OCI-M1 (cell line): ENCODE measurements at regions not wholly inside any gene's neighbourhood (a gene's known extent, or its start where the extent isn't known, plus 50 kb on each side); places are given as distances from the start of the nearest gene placed in this dataset.
A peak's percentile ranks its signal among the peaks of the same experiment; 100 is the strongest.
"Not testable (repeated sequence)": the region's sequence is repeated elsewhere in the genome, so short reads cannot be mapped to it uniquely, and the experiment has no call there.

Source experiments
- DNase-seq: peaks from one replicate; lab custom pipeline; 2025; lab: John Stamatoyannopoulos, UW

DNA sequence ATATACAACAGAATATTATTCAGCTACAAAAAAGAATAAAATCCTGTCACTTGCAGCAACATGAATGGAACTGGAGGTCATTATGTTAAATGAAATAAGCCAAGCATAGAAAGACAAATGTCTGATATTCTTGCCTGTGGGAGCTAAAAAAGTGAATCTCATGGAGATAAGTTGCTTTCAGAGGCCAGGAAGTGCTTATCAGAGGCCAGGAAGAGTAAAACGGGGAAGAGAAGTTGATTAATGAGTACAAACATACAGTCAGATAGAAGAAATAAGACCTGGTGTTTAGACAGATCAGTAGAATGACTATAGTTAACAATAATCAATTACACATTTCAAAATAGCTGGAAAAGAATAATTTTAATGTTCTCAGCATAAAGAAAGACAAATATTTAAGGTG lies 54.4 kb upstream of the CPHXL start:
- DNase-seq: peak; percentile 28

DNA sequence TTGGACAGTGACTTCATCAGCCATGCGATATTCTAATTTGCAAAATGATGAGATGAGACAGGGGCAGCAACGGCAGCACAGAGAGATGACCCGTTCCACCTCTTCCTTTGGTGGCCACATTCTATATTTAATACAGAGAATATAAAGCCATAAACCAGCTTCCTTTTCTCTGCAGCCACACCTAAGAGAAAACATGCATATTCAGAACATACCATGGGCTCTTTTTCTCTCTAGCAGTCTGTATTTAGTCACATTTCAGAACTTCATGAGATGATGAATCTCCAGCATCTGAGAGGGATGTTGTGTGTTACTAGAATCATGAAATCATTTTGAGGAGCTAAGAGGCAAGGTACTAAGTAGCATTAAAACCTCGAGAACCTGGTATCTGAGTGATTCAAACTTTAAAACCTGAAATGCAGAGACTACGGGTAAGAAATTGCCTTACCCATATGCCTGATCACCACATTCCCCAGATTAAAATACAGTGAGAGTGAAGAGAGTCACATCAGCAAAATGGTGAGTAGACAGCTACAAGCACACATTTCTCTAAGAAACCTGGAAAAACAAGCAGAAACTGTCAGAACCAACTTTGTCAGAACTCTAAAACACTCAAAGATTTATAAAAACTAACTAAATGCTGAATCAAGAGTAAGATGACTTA lies 55.5 kb upstream of the CPHXL start:
- DNase-seq: no peak

DNA sequence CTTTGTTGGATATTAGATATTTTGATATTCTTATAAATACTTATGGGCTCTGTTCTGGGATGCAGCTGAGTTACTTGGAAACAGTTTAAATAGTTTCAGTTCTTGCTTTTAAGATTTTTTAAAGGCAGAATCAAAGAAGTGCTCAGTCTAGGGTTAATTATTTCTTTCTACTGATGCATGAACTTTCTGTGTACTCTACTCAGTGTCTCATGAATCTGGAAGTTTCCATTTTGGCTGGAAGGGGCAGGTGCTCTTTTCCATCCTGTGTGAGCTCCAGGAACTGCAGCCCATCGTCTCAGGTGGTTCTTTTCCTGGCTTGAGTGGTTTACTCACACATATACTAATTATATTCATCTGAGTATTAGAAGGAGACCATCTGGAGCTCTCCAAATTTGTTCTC lies 61.1 kb upstream of the CPHXL start:
- DNase-seq: no peak

DNA sequence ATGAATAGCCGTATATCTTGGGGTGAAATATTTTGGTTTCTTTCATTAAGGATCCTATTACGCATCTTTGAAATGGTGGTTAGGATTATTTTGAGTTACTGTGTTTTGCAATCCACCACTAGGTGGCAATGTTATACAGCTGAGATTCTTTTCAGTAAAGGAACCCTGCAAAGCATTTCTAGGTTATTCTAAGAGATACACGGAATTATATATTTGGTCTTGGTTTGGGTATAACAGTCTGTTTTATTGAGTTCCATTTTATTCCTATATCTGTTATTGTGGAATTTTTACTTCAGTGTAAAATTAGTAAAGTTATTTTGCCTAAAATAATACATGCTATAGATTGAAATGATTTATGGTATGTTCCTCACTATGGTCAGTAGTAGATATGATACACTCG lies 62.9 kb upstream of the CPHXL start:
- DNase-seq: peak; percentile 74

DNA sequence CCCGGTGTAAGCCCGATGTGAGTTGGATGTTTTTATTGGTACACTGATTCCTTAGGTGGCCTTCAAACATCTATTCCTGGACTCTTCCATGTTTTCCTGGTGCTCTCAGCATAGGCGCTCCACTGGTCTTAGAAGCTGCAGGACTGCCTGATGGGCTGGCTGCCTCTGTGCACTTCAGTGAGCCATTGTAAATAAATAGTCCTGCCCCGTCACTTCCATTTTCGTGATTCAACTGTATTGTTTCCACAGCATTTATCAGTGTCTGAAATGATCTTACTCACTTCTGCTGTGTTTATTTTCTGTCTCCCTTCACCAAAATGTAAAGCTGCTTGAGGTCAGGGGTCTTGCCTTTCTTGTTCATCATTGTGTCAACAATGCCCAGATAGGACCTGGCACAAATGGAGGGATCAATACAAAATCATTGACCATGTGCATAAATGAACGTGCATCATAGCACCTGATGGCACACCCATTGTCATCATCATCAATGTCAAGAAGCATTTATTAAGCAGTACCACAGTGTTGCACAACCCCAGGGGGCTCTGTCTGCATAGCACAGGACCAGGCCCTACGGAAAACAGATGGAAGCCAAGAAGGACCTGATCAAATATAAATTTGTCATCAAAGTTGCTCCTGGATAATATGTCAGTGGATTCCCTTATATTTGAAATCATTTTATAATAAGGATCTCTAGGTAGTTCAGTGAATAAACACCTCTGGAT lies 66.6 kb upstream of the CPHXL start:
- DNase-seq: no peak

DNA sequence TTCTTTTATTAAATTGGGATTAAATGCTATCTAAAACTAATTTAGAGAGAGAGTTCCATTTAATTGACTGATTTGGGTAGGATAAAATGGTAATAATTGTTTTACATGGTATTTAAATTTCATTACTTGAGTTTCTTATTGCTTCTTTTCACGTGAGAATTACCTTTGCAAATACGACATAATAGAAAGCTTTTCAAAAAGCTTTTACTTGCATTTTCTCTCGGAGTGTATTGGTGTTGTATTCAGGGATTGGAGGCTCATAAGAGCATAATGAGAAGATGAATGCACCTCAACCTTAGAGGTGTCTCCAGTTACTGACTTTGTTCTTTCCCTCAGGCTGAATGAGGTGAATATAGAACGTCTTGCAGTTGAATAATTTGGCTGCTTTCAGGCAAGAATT lies 67.4 kb upstream of the CPHXL start:
- DNase-seq: no peak

DNA sequence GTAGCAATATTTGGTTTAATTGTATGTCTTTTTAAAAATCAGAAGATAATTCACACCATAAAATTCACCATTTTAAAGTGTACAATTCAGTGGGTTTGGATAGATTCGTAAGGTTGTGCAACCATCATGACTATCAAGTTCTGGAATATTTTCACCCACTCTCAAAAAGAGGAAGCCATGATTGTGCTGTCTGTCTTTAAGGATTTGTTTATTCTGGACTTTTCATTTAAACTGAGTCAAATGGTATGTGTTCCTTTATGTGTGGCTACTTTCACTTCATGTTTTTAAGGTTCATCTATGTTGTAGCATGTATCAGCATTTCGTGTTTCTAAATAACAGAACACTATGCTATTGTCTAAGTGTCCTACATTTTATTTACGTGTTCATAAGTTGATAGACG lies 68.1 kb upstream of the CPHXL start:
- peak; percentile 58 for DNase-seq

DNA sequence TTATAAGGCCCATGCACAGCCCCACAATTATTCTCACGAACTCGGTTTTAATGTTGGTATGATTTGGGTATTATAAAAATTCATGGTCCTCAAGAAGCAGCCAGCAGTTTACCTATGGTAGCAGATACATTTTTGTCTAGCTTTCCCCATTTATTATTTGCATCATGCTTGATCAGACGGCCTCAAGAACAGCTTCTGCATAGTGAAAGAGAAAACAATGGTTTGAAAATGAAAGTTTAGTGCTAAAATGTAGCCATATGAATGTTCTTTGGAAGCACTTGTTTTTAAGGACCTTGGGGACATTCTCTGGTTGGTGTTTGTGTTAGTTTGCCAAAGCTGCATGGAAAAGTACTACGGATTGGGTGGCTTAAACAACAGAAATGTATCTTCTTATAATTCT lies 72.4 kb upstream of the CPHXL start:
- DNase-seq: no peak

DNA sequence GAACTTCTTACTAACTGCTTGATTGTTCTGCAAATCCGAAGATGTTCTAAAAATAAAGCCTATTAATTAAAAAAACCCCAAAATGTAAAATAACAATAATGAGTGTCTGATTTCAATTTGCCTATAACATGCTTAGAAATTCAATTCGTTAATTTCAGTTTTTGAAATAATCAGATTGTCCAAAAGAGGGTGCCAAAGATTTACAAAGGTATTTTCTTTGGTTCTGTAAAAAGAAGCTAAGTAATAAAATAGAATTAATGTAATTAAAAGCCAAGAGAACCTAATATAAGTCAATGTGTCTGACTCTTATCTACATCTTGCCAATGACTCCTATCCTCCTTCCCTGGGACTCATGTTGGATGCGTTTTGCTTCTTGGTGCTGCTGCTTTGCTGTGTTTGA lies 75.0 kb upstream of the CPHXL start:
- DNase-seq: peak; percentile 33

DNA sequence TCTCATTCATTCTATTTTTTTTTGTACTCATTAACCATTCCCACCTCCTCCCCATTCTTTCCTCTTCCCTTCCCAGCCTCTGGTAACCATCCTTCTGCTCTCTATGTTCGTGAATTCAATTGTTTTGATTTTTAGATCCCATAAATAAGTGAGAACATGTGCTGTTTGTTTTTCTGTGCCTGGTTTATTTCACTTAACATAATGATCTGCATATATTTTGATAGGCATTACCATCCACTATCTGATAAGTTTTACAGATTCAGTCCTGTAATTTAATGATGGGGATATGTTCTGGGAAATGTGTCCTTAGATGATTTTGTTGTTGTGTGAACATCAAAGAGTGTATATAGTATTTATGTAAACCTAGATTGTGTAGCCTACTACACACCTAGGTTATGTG lies 77.5 kb upstream of the CPHXL start:
- DNase-seq: no peak

DNA sequence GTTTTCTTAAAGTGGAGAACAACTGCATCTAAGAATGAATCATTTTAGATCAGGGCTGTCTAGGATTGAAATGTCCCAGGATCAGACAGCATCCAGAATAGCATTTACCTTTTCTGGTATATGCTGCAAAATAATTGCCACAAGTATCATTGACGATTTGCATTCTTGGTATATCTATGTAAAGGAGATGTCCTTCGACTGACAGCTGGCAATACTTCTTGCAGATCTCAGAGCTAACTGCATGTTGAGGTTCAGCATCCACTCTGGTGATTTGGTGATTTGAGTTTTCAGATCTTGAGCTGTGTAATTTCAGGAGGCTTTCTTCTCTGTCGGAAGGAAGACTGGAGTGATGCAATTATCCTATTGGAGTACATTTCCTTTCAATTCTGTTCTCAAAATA lies 78.1 kb upstream of the CPHXL start:
- no peak for DNase-seq

DNA sequence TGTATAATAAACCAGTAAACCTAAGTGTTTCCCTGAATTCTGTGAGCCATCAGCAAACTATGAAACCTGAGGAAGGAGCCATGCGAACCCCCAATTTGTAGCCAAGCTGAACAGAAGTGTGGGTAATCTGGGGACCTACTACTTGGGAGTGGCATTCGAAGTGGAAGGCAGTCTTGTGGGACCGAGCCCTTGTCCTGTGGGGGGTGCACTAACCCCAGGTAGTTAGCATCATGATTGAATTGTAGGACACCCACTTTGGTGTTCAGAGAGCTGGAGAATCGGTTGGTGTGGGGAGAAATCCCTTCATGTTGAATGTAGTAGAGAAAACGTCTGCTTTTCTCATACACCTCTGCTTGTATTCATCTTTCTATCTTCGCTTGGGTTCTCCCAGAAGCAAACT lies 79.7 kb upstream of the CPHXL start:
- no peak for DNase-seq

DNA sequence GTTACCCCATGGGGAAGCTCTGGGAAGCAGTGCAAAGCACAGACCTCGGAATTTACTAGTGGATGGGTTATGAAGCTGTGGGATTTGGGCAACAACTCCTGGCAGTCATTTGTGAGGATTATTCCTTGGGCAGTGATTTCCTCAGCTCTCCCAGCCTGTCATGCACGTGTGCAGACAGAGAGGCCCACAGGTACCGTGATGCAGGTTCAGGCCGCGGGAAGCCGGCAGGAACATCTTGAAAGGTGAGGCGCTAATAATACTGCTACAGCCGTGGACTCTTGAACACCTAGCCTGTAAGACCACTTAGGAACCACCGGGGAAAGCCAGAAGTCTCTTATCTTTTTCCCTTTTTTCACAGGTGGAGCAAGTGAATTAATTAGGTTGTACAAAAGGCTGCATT lies 80.2 kb upstream of the CPHXL start:
- no peak for DNase-seq

DNA sequence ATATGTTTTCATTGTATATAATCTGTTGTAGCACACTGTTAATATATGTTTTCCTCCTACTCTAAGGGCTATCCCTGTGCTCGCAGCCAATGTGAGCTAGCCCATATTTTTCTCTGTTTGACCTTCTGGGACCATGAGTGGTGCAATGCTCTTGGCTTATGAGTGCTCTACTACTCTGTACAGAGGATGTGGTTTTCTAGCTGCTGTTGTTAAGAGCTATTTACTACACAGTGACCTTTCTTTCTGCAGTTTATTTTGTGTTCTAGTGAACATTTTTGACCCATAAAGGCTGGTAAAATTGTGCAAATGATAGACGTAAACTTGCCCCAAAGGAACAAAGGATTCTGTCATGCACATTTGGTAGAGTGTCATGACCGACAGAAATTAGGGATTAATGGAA lies 84.1 kb upstream of the CPHXL start:
- DNase-seq: no peak

DNA sequence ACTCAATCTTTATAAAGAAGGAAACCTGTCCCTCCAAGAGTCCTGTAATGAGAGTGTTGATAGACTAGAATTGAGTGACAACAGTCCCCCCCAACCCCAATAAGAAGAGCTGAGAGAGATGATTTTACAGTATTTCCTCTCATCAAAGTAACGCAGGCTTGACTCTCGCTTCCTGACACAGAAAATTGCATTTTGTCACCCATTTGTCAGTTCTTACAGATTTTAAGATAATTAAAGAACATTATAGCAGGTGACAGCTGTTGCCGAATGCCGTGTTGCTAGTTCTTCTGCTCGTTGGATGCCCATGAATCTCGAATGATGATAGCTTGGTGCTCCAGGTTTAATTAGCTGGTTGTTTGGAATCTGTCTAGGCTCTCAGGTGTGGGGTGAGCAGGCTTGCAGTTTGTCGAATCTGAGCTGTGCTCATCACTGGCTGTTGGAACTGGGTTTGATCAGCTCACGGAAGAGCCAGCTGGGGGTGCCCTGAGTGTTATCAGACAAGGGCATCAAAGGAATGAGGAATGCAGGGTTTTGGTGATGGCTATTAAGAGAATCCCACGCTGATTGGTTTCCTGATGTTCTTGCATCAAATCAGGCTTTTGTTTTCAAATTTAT lies 84.8 kb upstream of the CPHXL start:
- DNase-seq: no peak

DNA sequence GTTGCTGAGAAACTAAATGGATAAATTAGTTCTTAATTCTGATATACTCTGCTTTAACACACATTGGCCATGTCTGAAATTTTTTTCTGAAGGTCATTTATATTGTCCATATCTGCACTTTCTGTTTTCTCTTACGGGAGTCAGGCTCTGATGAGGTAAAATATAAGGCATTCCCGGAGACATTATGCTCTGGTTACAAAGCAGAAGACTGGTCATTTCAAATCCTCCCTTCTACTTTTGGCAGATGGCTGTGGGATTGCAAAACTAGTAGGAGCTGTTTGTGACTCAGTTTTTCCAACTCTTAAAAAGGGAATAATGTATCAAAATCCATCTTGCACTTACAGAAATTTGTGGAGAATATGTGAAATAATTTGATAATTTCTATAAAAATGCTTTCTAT lies 92.2 kb upstream of the CPHXL start:
- DNase-seq: no peak

DNA sequence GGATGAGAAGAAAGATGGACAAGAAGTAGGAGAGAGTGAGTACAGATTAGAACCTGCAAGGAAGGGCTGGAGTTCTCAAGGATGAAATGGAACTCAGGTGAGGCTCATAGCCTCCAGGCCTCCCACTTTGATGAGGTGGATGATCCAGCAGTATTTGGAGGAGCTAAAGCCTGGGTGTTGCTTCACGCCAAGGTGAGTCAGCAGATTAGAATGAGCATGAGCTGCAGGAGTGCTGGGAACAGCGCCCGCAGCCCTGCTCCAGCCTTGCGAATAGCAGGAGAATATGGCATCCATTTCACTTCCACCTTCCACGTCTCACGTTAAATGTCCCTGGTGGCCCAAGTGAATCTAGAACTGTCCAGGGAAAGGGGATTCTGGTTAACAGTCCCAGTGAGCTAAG lies 94.4 kb upstream of the CPHXL start:
- DNase-seq: peak; percentile 11

DNA sequence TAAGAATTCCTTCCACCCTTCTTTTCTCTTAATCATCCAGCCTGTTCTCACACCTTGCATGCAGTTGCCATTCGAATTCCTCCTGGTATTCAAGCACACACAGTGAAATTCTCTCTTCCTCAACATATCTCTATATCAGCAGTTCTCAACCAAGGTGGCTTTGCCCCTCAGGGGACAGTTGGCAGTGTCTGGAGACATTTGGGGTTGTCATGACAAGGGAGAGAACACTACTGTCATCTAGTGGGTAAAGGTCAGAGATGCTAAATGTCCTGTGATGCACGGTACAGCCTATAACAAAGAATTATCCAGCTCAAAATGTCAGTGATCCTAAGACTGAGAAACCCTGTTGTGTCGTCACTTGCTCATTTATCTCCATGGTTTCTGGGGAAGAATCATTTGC lies 94.8 kb upstream of the CPHXL start:
- peak; percentile 7 for DNase-seq

DNA sequence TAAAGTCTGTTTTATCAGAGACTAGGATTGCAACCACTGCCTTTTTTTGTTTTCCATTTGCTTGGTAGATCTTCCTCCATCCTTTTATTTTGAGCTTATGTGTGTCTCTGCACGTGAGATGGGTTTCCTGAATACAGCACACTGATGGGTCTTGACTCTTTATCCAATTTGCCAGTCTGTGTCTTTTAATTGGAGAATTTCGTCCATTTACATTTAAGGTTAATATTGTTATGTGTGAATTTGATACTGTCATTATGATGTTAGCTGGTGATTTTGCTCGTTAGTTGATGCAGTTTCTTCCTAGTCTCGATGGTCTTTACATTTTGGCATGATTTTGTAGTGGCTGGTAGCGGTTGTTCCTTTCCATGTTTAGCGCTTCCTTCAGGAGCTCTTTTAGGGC lies 99.5 kb upstream of the CPHXL start:
- not testable (repeated sequence) for DNase-seq

DNA sequence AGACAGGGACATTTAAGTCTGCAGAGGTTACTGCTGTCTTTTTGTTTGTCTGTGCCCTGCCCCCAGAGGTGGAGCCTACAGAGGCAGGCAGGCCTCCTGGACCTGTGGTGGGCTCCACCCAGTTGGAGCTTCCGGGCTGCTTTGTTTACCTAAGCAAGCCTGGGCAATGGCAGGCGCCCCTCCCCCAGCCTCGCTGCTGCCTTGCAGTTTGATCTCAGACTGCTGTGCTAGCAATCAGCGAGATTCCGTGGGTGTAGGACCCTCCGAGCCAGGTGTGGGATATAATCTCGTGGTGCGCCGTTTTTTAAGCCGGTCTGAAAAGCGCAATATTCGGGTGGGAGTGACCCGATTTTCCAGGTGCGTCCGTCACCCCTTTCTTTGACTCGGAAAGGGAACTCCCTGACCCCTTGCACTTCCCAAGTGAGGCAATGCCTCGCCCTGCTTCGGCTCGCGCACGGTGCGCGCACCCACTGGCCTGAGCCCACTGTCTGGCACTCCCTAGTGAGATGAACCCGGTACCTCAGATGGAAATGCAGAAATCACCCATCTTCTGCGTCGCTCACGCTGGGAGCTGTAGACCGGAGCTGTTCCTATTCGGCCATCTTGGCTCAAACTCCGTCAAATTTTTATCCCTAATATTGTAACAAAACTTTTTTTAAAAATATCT lies 101.2 kb upstream of the CPHXL start:
- DNase-seq: not testable (repeated sequence)

DNA sequence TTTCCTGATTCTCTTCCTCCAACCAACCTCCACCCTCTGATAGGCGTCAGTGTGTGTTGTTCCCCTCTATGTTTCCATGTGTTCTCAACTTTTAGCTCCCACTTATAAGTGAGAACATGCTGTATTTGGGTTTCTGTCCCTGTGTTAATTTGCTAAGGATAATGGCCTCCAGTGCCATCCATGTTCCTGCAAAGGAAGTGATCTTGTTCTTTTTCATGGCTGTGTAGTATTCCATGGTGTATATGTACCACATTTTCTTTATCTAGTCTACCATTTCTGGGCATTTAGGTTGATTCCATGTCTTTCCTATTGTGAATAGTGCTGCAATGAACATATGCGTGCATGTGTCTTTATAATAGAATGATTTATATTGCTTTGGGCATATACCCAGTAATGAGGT lies 107.1 kb upstream of the CPHXL start:
- not testable (repeated sequence) for DNase-seq

DNA sequence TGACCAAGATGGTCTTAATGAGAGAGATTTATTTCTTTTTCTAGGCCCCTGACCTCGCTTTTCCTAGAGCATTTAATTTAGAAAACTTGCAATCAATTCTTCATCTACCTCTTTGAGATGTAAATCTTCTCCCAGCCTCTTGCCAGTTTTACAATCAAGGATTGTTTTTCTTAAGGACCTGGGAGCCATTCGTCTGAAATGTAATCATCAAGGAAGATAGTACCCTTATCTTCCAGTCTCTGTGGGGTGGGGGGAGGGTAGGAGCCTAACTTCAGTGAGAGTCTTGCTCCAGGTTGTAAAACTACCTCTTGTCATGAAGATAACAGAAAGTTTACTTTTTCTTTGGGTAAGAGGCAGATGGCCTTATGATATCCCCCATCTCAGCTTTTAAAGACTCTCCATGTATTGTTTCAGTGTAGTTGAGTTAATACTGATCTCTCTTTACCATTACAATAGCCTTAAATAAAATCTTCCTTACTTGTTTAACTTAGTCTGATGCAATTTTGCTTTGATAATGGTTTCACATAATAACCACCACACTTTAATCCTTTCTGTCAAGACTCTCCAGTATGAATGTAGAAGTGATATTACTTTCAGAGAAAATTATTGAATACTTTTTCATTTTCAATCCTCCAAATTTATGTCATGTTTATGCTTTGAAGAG lies 110.2 kb upstream of the CPHXL start:
- DNase-seq: no peak

DNA sequence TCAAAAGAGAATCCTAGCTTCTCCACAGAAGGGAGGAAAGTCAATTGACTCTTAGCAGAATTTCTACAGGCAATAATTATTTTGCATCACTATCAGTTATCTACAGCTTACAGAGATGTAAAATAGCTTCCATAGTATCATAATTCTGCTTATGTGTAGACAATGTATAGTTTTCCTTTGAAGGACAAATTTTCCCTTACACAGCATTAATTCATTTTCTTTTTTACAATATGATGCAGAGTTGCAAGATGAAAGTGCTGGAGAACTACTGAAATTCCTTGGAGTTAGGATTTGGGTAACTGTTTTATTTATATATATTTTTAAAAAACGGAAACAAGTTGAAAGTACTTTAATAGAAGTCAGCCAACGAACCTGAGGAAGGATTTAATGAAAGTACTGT lies 111.0 kb upstream of the CPHXL start:
- no peak for DNase-seq
